HTR-8/SVneo (cell line): ENCODE measurements at regions not wholly inside any gene's neighbourhood (a gene's known extent, or its start where the extent isn't known, plus 50 kb on each side); places are given as distances from the start of the nearest gene placed in this dataset.

Experiments
- DNase-seq: peaks from one replicate; pipeline ENCODE4 v3.0.0; 2011; ENCODE audit warnings: low spot score, mixed read lengths; ENCODE audit not compliant: insufficient read length
- FAIRE-seq: peaks from 2 replicates; lab custom pipeline; 2011; peaks lifted over from hg19 to GRCh38; lab: Jason Lieb, UNC

GRCh38 chr3:177961784-177962183, 574.5 kb upstream of the KCNMB2 start:
- DNase-seq (no peak), FAIRE-seq (no peak)

GRCh38 chr3:177966493-177966892, 569.7 kb upstream of the KCNMB2 start:
- DNase-seq (no peak), FAIRE-seq (no peak)

DNA sequence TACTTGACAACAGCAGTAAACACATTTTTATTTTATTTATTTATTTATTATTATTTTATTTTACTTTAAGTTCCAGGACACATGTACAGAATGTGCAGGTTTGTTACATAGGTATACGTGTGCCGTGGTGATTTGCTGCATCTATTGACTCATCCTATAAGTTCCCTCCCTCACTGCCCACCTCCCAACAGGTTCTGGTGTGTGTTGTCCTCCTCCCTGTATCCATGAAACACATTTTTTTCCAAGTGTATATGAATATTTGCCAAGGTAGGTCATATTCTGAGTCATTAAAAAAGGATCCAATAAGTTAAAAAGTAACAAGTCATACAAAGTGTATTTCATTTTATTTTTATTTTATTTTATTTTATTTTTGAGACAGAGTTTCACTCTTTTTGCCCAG, 567.3 kb upstream of the KCNMB2 start:
- DNase-seq (no peak), FAIRE-seq (no peak)

DNA sequence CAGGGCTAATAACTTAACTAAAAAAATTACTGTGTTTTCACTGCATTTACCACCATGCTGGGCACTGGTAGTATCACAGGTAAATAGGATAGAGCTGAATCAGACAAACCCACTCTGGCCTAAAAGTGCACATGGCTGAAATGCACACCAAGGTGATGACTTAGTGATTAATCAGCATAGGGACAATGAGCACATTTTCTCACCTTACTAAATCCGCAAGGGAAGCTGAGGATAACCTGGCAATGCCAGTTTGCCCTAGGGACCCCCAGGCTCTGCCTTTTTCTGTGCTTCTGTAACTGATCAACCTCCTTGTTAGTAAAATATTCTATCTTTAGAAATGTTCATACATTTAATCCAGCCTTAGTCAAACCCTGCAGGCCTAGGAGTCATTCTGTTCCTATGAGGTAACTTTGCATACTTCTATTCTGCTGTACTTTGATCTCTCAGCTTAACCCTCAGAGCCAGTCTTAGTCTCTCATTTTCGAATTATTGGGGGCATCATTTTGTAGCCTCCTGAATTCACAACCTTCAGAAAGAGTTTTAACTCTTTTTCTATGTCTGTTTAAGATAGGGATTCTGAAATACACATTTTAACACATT, 562.9 kb upstream of the KCNMB2 start:
- FAIRE-seq (no peak), DNase-seq (no peak)

DNA sequence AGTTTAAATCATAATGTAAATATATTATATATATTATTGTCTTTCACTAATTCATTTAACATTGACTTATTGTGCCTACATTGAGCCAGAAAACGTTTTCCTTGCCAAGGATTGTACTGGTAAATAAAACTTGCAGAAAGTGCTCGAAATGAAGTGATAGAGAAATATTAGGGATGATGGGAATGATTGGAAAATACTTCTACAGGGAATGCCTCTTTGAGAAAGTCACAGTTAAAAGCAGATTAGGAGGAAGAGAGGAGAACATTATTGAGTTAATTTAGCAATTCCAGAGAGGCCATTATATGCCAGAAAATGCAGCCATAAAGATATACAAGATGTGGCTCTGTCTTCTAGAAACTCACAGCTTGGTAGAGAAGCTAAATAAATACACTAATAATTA, 560.0 kb upstream of the KCNMB2 start:
- FAIRE-seq = no peak

GRCh38 chr3:177976866-177977265, 559.4 kb upstream of the KCNMB2 start:
- FAIRE-seq = no peak
- no peak for DNase-seq

More for the DNA sequence above, 560.0 kb upstream of the KCNMB2 start:
- no peak for DNase-seq

DNA sequence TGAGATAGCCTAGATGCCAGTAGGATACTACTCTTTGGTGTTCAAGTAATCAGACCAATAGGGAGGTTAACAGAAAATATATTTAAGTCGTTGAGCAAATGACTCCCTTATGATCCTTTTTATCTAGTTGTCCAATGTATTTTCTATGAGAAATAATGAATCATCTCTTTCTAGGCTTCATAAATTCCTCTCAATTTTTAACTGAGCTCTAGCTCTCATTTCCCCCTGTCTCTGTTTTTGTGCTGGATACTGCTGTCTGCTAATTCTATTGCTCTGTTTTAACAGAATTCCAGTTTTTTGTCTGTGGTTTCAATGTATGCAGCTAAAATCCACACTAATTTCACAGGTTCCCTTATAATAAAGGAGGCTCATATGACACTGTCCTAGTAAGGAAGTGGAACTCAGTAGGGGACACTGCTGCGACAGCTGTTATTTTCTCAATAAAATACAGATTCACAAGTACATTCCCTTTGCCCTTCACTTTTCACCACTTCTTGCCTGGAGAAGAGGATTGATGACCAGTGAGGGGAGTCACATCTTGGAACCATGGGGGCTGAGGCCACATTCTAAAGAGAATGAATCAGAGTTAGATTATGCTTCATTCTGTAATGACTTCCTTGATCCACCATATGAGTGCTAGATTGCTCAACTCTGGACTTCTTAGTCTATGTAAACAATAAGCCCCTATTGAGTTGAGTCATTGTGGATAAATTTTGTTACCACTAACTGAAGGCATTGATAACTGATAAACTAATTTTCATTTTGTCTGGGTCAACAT, 558.7 kb upstream of the KCNMB2 start:
- FAIRE-seq (no peak), DNase-seq (peak; percentile 70)

DNA sequence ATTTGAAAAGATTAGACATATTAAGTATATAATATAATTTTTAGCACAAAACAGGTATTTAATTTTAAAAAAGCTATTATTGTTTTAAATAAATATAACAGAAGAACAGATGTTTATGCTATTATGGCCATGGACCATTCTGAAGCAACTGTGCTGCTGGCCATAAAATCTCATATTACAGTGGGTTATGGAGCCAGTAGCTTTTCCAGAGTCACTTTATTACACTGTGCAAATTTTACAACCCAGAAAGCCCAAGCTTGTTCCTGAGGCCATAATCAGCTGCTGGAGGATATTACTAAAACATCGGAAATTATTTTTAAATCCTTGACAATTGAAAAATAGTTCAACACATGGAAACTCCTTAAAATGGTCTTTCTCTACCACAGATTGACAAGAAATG, 557.3 kb upstream of the KCNMB2 start:
- FAIRE-seq (no peak), DNase-seq (no peak)

DNA sequence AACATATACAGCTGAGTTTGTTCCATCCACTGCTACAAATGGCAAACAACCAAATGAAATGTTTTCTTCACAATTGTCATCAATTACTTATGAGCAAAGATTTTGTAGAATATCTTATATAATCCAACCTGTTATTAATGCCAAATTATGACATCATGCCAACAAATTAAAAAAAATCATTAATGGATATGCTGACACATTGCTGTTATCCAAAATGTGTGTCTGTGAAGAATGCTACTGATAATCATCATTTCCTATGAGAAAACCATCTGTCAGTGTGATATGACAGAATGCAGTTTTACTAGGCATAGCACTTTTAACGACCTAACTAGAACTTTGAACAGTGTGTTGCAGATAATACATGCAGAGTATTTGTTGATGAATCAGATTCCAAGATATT, 556.5 kb upstream of the KCNMB2 start:
- DNase-seq = peak; percentile 10
- no peak for FAIRE-seq

GRCh38 chr3:177981576-177981975, 554.7 kb upstream of the KCNMB2 start:
- DNase-seq (no peak), FAIRE-seq (no peak)

DNA sequence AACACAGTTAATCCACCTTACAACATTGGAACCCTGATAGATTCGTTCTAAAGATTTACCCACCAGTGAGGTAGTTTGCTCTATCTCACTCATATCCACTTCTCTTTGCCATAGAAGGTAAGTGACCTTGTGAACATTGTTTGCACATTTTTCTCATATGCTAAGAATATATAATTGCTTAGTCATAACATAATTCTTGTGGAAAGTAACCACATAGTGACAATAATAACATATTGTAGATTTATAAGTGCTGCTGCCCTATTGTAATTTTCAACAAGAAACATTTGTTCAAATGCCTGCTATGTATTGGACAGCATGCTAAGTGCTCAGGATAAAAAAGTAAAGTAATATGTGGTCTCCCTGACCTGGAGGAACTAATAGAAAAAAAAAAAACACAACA, 554.2 kb upstream of the KCNMB2 start:
- peak; percentile 23 for DNase-seq
- FAIRE-seq = no peak

DNA sequence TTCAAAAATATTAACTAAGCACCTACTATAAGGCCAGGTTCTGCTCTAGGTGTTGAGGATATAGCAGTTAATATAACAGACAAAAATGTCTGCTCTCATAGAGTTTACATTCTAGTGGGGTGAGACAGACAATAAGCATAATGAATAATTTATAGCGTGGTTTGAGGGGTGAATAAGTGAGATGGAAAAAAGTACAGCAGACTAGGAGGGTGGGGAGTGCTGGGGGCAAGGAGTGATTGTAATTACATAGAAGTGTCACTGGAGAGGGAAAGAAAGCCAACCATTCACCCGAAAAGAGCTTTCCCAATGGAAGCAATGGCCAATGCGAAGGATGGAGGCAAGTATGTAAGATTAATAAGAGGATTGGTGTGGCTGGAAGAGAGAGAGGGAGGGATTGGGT, 552.9 kb upstream of the KCNMB2 start:
- DNase-seq (no peak), FAIRE-seq (no peak)

- DNase-seq (no peak), FAIRE-seq (no peak)
Observed at GRCh38 chr3:177992993-177993970, 543.0 kb upstream of the KCNMB2 start.

DNA sequence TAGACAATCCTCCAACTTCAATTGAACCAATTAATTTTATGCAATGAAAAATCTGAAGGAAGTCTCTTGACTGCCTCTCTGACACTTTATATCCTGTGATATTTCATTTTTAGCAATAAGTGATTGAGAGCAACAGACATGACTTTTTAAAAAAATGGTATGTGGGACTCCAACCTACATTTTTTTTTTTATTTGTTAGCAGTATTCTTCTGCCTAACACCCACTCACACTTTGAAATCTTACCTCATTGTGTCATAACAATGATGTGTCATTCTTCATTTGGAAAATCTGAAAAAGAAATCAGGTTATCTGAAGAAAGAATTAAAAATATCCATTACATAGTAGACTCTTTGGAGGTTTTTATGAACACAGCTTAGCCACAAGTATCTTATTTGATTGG, 541.3 kb upstream of the KCNMB2 start:
- FAIRE-seq (no peak), DNase-seq (no peak)

DNA sequence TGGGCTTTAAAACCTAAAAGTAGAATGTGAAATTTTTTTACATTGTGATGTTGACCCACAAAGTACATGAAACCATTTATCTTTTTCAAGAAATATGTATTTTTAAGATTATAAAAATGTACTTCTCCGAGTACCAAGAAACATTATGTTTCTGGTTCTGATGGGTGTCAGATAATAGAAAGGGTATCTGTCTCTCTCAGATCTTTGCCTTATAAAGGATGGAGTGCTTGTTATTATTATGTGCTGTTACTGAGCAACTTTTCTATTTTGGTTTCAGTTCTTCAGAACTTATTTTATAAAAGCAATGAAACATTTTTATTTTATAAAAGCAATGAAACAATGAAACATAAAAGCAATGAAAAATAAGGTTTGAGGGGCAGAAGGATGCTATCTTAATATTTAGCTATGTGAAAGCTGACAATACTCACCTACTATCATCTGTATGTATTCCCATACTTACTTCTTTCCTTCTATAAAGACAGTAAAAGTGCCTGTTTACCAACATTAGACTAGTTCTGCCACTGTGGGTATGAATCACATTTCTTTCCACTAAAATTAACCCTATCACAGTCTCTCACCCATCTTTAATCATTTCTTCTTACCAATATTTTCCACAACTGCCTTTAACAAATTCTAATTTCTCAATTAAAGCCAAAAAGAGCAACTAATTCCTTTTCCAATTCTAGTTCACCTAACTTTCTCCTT, 540.7 kb upstream of the KCNMB2 start:
- FAIRE-seq (no peak), DNase-seq (no peak)

GRCh38 chr3:178001670-178002101, 534.5 kb upstream of the KCNMB2 start:
- no peak for DNase-seq
- FAIRE-seq = no peak

DNA sequence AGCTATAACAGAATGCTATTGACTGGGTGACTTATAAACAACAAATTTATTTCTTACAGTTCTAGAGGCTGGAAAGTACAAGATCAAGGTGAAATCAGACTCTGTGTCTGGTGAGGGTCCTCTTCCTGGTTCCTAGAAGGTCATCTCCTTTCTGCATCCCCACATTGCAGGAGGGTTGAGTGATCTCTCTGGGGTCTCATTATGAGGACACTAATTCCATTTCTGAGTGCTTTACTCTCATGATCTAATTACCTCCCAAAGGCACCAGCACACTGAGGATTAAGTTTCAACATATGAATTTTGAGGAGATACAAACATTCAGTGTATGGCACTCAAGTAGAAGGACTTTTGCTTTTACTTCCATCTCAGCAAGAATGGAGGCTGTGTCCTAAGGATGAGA, 534.1 kb upstream of the KCNMB2 start:
- FAIRE-seq (no peak), DNase-seq (no peak)

GRCh38 chr3:178003756-178004155, 532.5 kb upstream of the KCNMB2 start:
- FAIRE-seq (no peak), DNase-seq (no peak)

GRCh38 chr3:178005961-178006360, 530.3 kb upstream of the KCNMB2 start:
- DNase-seq = no peak
- FAIRE-seq = no peak

DNA sequence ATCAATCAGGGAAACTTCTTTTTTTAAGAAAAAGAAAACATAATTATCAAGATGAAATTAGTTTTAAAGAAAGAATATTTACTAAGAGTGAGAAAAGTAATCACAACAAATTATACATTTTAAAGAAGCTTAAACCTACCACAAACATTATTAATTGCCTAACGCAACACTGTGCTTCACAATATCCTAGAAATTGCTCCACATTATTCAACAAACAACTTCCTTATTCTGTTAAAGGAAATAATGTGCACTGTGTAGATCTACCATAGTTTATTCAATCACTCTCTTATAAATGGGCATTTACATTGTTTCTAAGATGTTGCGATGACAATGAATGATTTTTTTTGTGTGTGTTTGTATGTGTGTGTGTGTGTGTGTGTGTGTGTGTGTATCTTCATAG, 525.9 kb upstream of the KCNMB2 start:
- DNase-seq (no peak), FAIRE-seq (no peak)
